HG03575 (cell line): ENCODE measurements at regions not wholly inside any gene's neighbourhood (a gene's known extent, or its start where the extent isn't known, plus 50 kb on each side); places are given as distances from the start of the nearest gene placed in this dataset.
"Not testable (repeated sequence)": the region's sequence is repeated elsewhere in the genome, so short reads cannot be mapped to it uniquely, and the experiment has no call there.

Source experiments
- ATAC-seq: cut with Tn5 transposase; IDR thresholded peaks from one replicate; pipeline ENCODE4 v1.9.1; 2021; ENCODE audit not compliant: unreplicated experiment, insufficient number of reproducible peaks, low FRiP score; ENCODE audit errors: extremely low read depth

- ATAC-seq: no peak
Measured at GRCh38 chr7:81408728-81409127, 361.1 kb downstream of the HGF start.

GRCh38 chr7:81407094-81407493 is 362.8 kb downstream of the HGF start:
- no peak for ATAC-seq

GRCh38 chr7:81404669-81405068 is 365.2 kb downstream of the HGF start:
- no peak for ATAC-seq

GRCh38 chr7:81402227-81402626 is 367.6 kb downstream of the HGF start:
- ATAC-seq: no peak

DNA sequence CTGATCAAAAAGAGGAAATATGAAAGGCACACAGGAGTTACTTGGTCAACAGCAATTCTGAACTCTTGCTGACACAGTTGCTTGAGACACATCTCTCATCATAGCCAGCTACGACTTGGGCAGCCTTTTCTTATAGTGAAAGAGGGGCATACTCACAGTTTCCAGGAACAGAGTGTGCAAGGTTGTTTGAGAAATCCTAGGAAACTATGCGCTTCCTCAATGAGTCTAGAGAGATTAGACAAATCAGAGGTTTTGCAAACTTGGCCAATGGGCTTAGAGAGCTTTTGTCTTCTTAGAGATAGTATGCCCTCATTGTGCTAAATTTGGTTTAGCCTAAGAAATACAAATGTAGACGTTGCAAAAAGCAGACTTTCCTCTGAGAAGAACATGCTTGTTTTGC is 370.4 kb downstream of the HGF start:
- ATAC-seq: no peak

GRCh38 chr7:81394029-81394428 is 375.8 kb downstream of the HGF start:
- no peak for ATAC-seq

GRCh38 chr7:81393018-81393417 is 376.8 kb downstream of the HGF start:
- no peak for ATAC-seq

GRCh38 chr7:81385370-81385769 is 384.5 kb downstream of the HGF start:
- no peak for ATAC-seq

- ATAC-seq: no peak
Measured at GRCh38 chr7:81383846-81384245, 386.0 kb downstream of the HGF start.

- not testable (repeated sequence) for ATAC-seq
Measured at GRCh38 chr7:81374641-81375040, 395.2 kb downstream of the HGF start.

GRCh38 chr7:81370822-81371221 is 399.0 kb downstream of the HGF start:
- ATAC-seq: no peak

GRCh38 chr7:81367326-81367931 is 402.4 kb downstream of the HGF start:
- no peak for ATAC-seq

GRCh38 chr7:81366546-81366945 is 403.3 kb downstream of the HGF start:
- ATAC-seq: no peak

DNA sequence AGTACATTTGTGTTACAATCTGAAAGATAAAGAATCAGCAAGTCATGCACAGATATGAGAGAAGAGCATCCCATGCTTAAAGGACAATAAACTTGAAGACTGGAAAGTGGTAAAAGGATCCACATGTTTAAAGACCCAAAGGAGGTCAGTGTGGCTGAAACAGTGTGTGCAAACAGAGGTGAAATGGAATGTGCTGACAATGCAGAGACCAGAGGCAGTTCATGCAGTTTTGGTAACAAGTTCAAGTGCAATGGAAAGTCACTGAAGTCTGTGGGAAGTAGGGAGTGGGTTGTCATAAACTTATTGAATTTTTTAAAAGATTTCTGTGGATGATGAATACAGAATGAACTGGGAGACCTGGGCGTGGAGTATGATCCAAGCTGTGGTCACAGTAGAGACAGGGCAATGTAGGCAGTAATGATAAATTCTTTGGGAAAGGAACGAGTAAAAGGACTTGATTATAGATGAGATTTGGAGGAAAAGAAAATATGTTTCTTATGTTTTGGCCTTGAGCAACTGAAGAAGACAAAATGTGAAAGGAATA is 408.0 kb downstream of the HGF start:
- ATAC-seq: no peak

DNA sequence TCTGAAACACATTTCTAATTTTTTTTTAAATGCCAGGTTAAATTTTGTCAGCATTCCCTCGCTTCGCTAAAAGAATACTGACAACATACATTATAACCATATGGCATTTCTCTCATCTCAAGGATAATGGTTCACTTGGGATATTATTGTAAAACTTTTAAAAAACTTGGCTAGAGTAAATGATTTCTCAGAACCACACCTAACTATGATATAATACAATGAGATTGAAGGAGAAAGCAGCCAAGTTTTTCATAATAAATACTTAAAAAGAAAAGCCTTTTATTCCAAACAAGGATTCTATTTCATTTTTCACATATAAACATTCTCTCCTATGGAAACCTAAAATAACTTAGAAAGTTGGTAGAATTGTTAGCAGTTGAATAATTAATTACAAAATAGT is 413.9 kb downstream of the HGF start:
- no peak for ATAC-seq

- no peak for ATAC-seq
Measured at GRCh38 chr7:81349044-81349443, 420.8 kb downstream of the HGF start.

GRCh38 chr7:81339946-81340345 is 421.1 kb upstream of the SEMA3C start:
- ATAC-seq: no peak

DNA sequence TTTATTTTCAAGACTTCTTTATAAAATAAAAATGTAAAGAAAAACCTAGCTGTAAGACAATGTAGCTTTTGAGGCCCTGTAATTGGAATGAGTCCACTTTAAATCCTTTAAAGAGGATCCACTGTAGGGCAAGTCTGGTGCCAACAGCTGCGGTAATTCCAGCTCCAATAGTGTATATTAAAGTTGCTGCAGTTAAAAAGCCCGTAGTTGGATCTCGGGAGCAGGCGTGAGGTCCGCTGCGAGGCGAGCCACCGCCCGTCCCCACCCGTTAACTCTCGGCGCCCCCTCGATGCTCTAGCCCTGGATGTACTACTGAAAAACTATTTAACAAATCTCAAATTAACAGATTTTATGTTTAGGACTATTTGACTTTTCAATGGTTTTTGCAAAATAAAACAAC is 414.7 kb upstream of the SEMA3C start:
- no peak for ATAC-seq

DNA sequence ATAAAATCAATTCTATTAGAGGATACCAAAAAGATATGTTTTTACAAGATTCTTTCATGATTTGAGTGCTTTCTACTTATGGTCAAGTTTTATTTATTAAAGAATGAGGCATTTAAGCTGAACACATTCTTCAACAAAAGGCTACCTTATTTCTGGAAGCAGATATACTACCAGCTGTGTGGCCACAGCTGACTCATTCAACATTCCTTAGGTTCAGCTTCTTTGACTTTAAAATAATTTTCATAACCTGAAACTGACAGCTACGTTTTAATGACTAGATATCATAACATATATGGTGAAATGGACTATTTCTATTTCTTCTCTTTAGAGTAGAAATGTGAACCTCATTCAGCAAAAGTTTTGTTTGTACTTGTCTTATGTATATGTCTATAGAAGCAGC is 414.2 kb upstream of the SEMA3C start:
- no peak for ATAC-seq

DNA sequence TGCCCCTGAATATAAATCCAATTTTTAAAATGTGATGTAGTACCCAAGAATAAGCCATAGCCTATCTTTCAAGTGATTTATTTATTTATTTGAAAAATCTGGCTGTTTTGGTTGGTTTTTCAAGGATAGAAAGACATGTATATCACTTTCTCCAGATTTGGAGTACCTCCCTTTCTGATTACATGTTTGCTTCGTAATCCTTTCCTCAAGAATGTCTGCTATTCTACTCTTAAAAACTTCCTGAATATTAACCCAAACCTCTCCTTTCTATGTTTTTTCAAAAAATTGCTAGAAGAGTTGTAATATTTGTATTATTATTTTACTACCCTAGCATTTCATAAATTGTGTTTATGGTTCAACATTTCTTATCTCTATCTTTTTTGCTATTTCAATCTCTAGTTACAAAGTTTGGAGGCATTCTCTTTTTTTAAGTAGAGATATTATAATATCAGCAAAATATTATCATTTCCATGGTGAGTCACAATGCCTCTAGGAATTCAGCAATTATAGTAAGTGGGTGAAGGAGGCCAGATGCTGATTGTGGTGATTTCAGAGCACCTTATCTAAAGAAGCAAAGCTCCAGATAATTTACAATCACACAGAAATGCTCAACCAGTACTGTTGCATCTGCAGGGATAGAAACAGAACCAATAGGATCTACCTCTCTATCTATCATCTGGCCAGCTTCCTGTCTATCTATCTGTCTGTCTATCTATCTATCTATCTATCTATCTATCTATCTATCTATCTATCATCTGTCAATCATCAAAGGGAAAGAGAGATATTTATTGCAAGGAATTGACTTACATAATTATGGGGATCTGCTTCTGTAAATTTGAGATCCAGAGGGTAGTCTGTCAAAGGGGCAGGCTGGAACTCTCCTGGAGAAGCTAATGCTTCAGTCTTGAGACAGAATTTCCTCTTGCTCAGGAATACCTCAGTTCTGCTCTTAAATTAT is 412.5 kb upstream of the SEMA3C start:
- ATAC-seq: no peak
